ENCODE measurements at regions not wholly inside any gene's neighbourhood (a gene's known extent, or its start where the extent isn't known, plus 50 kb on each side); places are given as distances from the start of the nearest gene placed in this dataset.
"Not testable (repeated sequence)": the region's sequence is repeated elsewhere in the genome, so short reads cannot be mapped to it uniquely, and the experiment has no call there.

DNA sequence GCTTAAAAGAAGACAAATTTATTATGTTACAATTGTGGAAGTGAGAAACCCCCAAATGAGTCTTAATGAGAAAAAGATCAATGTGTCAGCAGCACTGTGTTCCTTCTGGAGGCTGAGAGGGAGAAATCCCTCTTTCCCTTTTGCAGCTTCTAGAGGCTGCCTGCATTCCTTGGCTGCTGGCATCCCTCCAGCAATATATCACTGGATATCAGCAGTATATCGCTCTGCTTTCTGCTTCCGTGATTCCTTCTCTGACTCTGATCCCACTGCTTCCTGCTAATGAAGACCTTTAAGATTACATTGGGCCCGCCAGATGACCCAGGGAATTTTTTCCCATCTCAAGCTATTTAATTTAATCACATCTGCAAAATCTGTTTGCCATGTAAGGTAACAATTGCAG, 1008.0 kb downstream of the RAPGEF2 start:
- DNase-seq (no peak), ATAC-seq (no peak)
- no peak overlapping the region for H3K27ac Mint-ChIP-seq
- H3K36me3 Mint-ChIP-seq = no peaks in the 10 kb centered on the region
- no peaks in the 10 kb centered on the region for H3K27me3 Mint-ChIP-seq
- H3K4me1 Mint-ChIP-seq = no peaks in the 10 kb centered on the region
- H3K9me3 Mint-ChIP-seq (ENCODE audit: low read depth) = peaks cover 14% of the 10 kb centered on the region
- no peak overlapping the region for H3K4me3 Mint-ChIP-seq
- CTCF ChIA-PET = no interaction called here

DNA sequence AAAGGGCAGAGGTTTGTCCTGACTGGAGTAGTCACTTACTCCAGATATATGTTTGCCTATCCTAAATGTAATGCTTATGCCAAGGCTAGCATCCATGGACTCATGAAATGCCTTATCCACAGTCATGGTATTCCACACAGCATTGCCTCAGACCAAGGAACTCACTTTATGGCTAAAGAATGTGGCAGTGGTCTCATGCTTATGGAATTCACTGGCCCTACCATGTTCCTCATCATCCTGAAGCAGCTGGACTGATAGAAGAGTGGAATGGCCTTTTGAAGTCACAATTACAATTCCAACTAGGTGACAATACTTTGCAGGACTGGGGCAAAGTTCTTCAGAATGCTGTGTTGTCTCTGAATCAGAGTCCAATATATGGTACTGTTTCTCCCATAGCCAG, 1014.8 kb downstream of the RAPGEF2 start:
- CTCF ChIA-PET = no interaction called here
- ATAC-seq = no peak
- H3K4me3 Mint-ChIP-seq = no peak overlapping the region
- H3K36me3 Mint-ChIP-seq = no peaks in the 10 kb centered on the region
- H3K9me3 Mint-ChIP-seq (ENCODE audit: low read depth) = peaks cover 7% of the 10 kb centered on the region
- no peaks in the 10 kb centered on the region for H3K4me1 Mint-ChIP-seq
- no peaks in the 10 kb centered on the region for H3K27me3 Mint-ChIP-seq
- H3K27ac Mint-ChIP-seq = no peak overlapping the region
- no peak for DNase-seq

DNA sequence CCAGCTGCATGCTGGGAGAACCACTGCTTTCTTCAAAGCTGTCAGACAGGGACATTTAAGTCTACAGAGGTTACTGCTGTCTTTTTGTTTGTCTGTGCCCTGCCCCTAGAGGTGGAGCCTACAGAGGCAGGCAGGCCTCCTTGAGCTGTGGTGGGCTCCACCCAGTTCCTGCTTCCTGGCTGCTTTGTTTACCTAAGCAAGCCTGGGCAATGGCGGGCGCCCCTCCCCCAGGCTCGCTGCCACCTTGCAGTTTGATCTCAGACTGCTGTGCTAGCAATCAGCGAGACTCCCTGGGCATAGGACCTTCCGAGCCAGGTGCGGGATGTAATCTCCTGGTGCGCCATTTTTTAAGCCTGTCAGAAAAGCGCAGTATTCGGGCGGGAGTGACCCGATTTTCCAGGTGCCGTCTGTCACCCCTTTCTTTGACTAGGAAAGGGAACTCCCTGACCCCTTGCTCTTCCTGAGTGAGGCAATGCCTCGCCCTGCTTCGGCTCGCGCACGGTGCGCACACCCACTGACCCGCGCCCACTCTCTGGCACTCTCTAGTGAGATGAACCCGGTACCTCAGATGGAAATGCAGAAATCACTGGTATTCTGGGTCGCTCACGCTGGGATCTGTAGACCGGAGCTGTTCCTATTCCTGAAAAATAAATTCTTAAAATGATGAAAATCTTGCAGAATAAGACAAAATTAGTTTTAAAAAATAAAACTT, 1022.9 kb downstream of the RAPGEF2 start:
- H3K27me3 Mint-ChIP-seq; H3K36me3 Mint-ChIP-seq; DNase-seq; ATAC-seq; H3K9me3 Mint-ChIP-seq (ENCODE audit: low read depth); H3K27ac Mint-ChIP-seq; H3K4me3 Mint-ChIP-seq; H3K4me1 Mint-ChIP-seq; CTCF ChIA-PET: not testable (repeated sequence)

DNA sequence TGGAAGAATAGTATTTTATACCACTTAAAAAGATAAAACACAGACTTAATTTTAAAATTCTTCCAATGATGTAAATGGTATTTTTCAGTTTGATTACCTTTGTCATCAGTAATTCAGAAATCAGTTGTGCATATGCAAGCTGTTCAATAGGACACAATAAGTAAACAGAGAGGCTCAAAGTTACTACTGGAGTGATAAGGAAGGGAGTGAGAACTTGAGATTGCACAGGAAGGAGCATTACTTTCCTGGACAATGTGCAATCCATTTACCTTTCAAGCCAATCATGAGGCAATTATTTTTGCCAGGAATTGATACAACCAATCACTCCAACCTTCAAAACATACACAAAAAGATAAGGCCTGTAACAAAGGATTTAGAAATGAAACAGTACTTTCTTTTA, 1024.3 kb downstream of the RAPGEF2 start:
- CTCF ChIA-PET = no interaction called here
- ATAC-seq (no peak), DNase-seq (no peak)
- Mint-ChIP-seq H3K36me3 (no peaks in the 10 kb centered on the region), H3K27me3 (no peaks in the 10 kb centered on the region), H3K27ac (no peak overlapping the region), H3K4me3 (no peak overlapping the region), H3K4me1 (no peaks in the 10 kb centered on the region), H3K9me3 (ENCODE audit: low read depth) (peaks cover 5% of the 10 kb centered on the region)

DNA sequence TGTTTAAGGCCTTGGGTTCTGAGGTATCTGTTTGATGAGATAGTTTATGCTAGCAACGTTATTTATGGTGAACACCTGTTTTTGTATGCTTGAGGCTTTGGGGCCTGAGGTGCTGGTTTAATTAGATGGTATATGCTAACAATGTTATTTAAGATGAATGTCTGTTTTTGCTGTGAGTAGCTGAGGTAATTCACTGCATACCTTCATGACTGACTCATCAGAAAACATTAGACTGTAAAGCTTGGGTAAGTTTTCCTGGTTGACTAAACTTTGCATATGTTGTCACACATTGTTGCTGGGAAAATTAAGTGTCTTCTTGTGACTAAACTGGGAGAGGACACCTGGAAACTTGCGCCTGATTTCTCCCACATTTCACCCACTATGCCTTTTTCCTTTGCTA, 1026.6 kb downstream of the RAPGEF2 start:
- Mint-ChIP-seq H3K27ac (no peak overlapping the region), H3K27me3 (no peaks in the 10 kb centered on the region), H3K4me3 (no peak overlapping the region), H3K4me1 (no peaks in the 10 kb centered on the region), H3K36me3 (no peaks in the 10 kb centered on the region), H3K9me3 (ENCODE audit: low read depth) (peaks cover 17% of the 10 kb centered on the region)
- CTCF ChIA-PET = no interaction called here
- ATAC-seq (no peak), DNase-seq (no peak)

DNA sequence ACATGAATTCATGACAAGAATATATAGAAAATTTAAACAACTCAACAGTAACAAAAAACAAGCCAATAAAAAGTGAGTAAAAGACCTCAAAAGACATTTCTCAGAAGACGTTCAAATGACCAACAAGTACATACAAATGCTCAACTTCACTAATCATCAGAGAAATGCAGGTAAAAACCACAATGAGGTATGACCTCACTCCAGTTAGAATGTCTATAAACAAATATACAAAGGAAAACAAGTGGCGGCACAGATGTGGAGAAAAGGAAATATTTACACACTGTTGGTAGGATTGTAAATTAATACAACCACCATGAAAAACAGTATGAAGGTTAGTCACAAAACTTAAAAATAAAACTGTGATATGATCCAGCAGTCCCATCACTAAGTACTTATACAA, 1033.1 kb downstream of the RAPGEF2 start:
- H3K9me3 Mint-ChIP-seq (ENCODE audit: low read depth) = peaks cover 18% of the 10 kb centered on the region
- H3K27me3 Mint-ChIP-seq = no peaks in the 10 kb centered on the region
- H3K36me3 Mint-ChIP-seq = no peaks in the 10 kb centered on the region
- no peak overlapping the region for H3K4me3 Mint-ChIP-seq
- DNase-seq (no peak), ATAC-seq (no peak)
- no peak overlapping the region for H3K27ac Mint-ChIP-seq
- H3K4me1 Mint-ChIP-seq = no peaks in the 10 kb centered on the region
- CTCF ChIA-PET = no interaction called here

DNA sequence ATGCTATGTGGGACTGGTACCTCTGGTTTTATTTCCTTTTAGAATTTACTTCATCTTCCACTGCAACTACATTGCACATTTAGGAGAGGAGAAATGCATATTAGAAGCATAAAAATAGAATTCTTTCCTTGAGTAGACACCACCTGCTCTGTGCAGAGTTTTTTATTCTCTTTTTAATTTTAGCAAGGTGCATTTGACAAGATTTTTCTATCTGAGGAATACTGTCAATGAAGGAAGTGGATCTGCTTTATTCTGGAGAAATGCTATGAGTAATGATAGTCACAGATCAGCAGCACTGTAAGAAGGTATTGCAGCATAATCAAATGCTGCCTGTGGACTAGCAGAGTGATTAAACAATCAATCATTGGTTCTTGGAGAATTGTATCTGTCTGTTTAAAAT, 1038.3 kb downstream of the RAPGEF2 start:
- no peak overlapping the region for H3K4me3 Mint-ChIP-seq
- H3K36me3 Mint-ChIP-seq = no peaks in the 10 kb centered on the region
- H3K27ac Mint-ChIP-seq = no peak overlapping the region
- H3K9me3 Mint-ChIP-seq (ENCODE audit: low read depth) = peaks cover 6% of the 10 kb centered on the region
- ATAC-seq (no peak), DNase-seq (no peak)
- no peaks in the 10 kb centered on the region for H3K4me1 Mint-ChIP-seq
- CTCF ChIA-PET = no interaction called here
- H3K27me3 Mint-ChIP-seq = no peaks in the 10 kb centered on the region

DNA sequence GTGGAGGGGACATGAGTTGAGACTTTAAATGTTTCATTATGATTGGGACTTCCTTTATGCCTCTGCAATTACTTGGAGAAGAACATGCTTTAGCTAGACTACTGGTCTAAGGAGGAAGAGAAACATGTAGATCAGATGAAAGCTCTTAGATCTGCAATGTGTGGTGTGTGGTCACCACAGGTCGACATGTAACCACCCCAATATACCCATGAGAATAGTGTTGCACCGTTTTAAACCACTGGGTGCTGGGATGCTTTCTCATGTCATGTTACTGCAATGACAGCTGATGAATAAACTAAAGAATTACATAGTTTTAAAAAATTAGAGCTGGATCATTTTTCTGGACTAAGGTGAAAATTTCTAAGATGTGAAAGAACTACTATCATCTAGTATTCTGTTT, 1039.7 kb downstream of the RAPGEF2 start:
- CTCF ChIA-PET = no interaction called here
- Mint-ChIP-seq H3K9me3 (ENCODE audit: low read depth) (peaks cover 9% of the 10 kb centered on the region), H3K27me3 (no peaks in the 10 kb centered on the region), H3K4me3 (no peak overlapping the region), H3K36me3 (no peaks in the 10 kb centered on the region), H3K27ac (no peak overlapping the region), H3K4me1 (no peaks in the 10 kb centered on the region)
- ATAC-seq (no peak), DNase-seq (no peak)

DNA sequence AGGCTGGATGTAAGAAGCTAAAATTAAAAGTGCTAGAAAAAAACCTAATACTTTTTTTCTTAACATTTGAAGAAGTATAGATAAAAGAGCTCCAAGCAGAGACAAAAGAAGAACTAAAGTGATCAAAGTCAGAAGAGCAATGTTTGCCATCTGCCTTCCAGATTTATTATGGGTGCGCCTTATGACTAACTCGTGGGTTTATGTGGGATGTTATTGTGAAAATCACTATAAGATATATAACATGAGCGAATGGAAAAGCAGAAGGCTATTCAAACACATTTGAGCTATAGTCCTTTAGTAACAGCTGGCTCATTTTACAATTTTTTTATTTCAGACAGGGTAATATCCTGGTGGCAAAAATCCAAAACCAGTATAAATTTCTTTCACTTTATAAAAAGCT, 1040.7 kb downstream of the RAPGEF2 start:
- CTCF ChIA-PET = no interaction called here
- peaks cover 9% of the 10 kb centered on the region for H3K9me3 Mint-ChIP-seq (ENCODE audit: low read depth)
- no peaks in the 10 kb centered on the region for H3K27me3 Mint-ChIP-seq
- H3K36me3 Mint-ChIP-seq = no peaks in the 10 kb centered on the region
- DNase-seq = no peak
- no peaks in the 10 kb centered on the region for H3K4me1 Mint-ChIP-seq
- no peak for ATAC-seq
- H3K4me3 Mint-ChIP-seq = no peak overlapping the region
- no peak overlapping the region for H3K27ac Mint-ChIP-seq

DNA sequence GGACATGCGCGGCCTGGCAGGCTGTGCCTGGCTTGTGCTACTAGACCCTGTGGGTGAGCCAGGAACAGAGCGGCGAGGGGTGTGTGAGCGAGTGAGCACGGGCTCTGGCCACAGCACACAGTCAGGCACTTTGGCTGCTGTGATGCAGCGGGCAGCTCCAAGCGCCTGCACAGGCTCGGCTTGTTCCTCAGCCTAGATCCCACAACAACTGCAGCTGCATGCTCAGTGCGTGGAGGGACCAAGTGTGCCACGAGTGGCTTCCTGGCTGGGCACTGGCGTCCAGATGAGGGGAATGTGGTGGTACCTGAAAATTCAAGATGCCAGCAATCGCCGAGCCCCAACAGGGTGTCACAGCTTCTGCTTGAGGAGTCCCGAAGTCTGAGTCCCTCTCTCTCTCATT, 1056.6 kb downstream of the RAPGEF2 start:
- H3K4me3 Mint-ChIP-seq = no peak overlapping the region
- no peaks in the 10 kb centered on the region for H3K27me3 Mint-ChIP-seq
- no peaks in the 10 kb centered on the region for H3K36me3 Mint-ChIP-seq
- CTCF ChIA-PET = no interaction called here
- H3K27ac Mint-ChIP-seq = no peak overlapping the region
- H3K9me3 Mint-ChIP-seq (ENCODE audit: low read depth) = peaks cover 4% of the 10 kb centered on the region
- DNase-seq (no peak), ATAC-seq (no peak)
- H3K4me1 Mint-ChIP-seq = no peaks in the 10 kb centered on the region

DNA sequence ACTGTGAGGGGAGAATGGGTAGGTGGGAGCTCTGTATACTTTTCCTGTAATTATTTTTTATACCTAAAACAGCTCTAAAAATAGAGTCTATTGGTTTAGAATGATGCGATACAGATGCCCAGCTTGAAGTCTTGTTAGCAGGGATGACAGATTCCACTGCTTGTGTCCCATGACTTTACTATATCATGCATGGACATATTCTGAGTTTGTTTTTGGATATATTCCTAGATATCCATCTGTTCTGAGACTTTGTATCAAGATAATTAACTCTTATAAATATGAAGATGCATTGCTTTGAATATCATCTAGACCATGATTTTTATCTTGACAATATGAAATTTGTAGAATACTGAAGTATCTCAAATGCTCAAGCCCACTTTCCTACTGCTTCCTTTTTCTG, 1058.1 kb downstream of the RAPGEF2 start:
- ATAC-seq (no peak), DNase-seq (no peak)
- Mint-ChIP-seq H3K9me3 (ENCODE audit: low read depth) (peaks cover 4% of the 10 kb centered on the region), H3K36me3 (no peaks in the 10 kb centered on the region), H3K4me1 (no peaks in the 10 kb centered on the region), H3K27ac (no peak overlapping the region), H3K27me3 (no peaks in the 10 kb centered on the region), H3K4me3 (no peak overlapping the region)
- CTCF ChIA-PET = no interaction called here

DNA sequence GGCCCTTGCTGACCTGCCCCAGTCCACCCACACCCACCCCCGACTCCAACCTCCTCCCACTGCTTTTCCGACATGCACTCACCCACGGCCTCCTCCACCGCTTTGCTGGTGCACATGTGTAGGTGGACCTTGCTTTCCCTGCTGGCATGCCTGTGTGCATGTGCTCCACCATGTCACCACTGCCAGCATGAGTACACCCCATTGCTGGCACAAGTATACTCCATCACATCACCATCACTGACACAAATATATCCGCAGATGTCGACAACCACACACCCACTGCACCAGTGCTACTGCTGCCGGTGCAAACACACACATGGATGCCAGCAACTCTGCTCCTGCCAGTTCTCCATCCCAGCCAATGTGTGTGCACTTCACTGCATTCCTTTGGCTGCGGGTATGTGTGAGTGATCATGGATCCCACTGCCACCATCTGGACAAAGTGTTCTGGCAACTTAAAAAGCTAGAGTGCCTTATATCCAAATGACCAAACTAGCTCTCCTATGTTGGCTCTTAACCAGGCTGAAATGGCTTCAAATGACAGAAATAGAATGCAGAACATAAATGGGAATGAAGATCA, 1072.3 kb downstream of the RAPGEF2 start:
- no peak overlapping the region for H3K4me3 Mint-ChIP-seq
- no peaks in the 10 kb centered on the region for H3K27me3 Mint-ChIP-seq
- CTCF ChIA-PET = no interaction called here
- no peak overlapping the region for H3K27ac Mint-ChIP-seq
- ATAC-seq = no peak
- no peaks in the 10 kb centered on the region for H3K36me3 Mint-ChIP-seq
- no peaks in the 10 kb centered on the region for H3K4me1 Mint-ChIP-seq
- no peak for DNase-seq
- peaks cover 10% of the 10 kb centered on the region for H3K9me3 Mint-ChIP-seq (ENCODE audit: low read depth)

DNA sequence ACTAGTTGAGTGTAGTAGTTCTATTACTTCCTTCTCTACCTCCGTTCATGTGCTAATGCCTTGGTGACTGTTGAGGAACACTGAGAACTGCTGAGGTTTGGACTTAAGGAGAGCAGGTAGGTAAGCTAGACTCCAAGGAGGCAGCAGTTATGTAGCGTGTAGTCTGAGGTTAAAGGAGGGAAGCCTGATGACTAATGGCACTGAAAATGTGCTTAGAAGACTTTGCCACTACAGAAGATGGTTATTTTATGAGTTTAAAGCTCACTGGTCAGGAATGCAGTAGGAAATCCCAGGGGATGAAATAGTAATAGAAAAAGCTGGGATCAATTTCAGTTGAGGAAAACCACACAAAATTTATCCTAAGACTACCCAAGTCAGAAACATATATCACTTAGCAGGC, 1077.3 kb downstream of the RAPGEF2 start:
- no peak overlapping the region for H3K4me3 Mint-ChIP-seq
- H3K36me3 Mint-ChIP-seq = no peaks in the 10 kb centered on the region
- no peak for ATAC-seq
- H3K27ac Mint-ChIP-seq = no peak overlapping the region
- H3K9me3 Mint-ChIP-seq (ENCODE audit: low read depth) = peaks cover 5% of the 10 kb centered on the region
- DNase-seq = no peak
- H3K27me3 Mint-ChIP-seq = no peaks in the 10 kb centered on the region
- CTCF ChIA-PET = no interaction called here
- H3K4me1 Mint-ChIP-seq = no peaks in the 10 kb centered on the region

DNA sequence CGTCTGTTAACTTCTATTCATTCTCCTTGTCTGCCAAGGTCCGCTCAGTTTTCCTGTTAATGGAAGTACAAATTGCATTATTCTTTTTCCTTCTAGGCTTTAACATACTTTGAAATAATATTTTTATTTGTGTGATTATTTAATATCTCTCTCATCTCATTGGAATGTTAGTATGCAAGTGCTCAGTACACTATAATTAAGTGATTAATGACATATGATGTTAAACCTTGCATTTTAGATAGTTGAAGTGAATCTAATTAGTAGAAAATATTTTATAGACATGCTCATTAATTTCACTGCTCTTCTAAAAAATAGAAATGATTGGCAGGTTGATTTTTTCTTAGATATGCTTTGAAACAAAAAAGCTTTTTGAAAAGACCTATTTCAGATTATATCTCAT, 1079.8 kb downstream of the RAPGEF2 start:
- no peaks in the 10 kb centered on the region for H3K4me1 Mint-ChIP-seq
- no peak for ATAC-seq
- no peaks in the 10 kb centered on the region for H3K36me3 Mint-ChIP-seq
- no peak overlapping the region for H3K4me3 Mint-ChIP-seq
- no peaks in the 10 kb centered on the region for H3K27me3 Mint-ChIP-seq
- peaks cover 6% of the 10 kb centered on the region for H3K9me3 Mint-ChIP-seq (ENCODE audit: low read depth)
- H3K27ac Mint-ChIP-seq = no peak overlapping the region
- DNase-seq = no peak
- CTCF ChIA-PET = no interaction called here

DNA sequence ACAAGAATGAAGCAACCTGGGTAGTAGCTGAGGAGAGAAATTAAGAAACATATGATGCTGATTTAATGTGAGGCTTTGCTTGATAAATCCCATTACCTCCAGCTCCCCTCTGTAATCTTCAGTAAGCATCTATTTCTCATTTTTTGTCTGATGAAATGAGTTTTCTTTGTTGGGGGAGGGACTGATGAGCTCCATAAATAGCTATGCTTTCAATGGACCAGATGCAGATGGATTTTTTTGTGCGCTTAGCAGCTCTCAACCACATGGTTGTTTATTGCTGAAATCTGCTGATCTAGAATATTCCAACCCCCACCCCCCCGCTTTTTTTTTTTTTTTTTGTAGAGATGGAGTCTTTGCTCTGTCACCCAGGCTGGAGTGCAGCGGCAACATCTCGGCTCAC, 1082.0 kb downstream of the RAPGEF2 start:
- CTCF ChIA-PET = no interaction called here
- DNase-seq (no peak), ATAC-seq (no peak)
- Mint-ChIP-seq H3K9me3 (ENCODE audit: low read depth) (peaks cover 8% of the 10 kb centered on the region), H3K27me3 (no peaks in the 10 kb centered on the region), H3K4me3 (no peak overlapping the region), H3K27ac (no peak overlapping the region), H3K4me1 (no peaks in the 10 kb centered on the region), H3K36me3 (no peaks in the 10 kb centered on the region)

Data from activated CD8-positive, alpha-beta memory T cell treated with anti-CD3 and anti-CD28 coated beads, Interleukin-2, amount 10 ng/mL, durations not matched to agents 7 days and 5 days (primary cell).